ENCODE measurements at regions not wholly inside any gene's neighbourhood (a gene's known extent, or its start where the extent isn't known, plus 50 kb on each side); places are given as distances from the start of the nearest gene placed in this dataset.

DNA sequence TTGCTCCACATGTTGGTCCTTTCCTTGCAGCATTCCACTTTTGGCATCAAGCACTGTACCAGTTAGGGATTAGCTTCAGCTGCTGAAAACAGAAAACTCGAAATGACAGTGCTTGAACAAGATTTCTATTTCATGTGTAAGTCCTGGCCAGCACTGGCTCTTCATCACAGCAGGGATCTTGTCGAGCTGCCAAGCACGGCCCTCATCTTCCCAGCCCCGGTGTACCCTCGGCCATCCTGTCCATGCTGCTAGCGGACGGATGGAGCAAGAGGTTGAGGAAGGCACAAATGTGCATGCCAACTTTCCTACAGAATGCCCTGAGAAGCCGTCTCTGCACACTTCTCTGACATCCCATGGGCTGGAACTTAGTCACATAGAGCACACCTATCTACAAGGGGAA is 130.6 kb downstream of the TENT4A start:
- no peak for DNase-seq (ENCODE audit: low read depth)
- H3K4me3 ChIP-seq (ENCODE audit: low read length), result no peak overlapping the region
- TF ChIP-seq, protein P1, sequence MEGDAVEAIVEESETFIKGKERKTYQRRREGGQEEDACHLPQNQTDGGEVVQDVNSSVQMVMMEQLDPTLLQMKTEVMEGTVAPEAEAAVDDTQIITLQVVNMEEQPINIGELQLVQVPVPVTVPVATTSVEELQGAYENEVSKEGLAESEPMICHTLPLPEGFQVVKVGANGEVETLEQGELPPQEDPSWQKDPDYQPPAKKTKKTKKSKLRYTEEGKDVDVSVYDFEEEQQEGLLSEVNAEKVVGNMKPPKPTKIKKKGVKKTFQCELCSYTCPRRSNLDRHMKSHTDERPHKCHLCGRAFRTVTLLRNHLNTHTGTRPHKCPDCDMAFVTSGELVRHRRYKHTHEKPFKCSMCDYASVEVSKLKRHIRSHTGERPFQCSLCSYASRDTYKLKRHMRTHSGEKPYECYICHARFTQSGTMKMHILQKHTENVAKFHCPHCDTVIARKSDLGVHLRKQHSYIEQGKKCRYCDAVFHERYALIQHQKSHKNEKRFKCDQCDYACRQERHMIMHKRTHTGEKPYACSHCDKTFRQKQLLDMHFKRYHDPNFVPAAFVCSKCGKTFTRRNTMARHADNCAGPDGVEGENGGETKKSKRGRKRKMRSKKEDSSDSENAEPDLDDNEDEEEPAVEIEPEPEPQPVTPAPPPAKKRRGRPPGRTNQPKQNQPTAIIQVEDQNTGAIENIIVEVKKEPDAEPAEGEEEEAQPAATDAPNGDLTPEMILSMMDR (conservative IDR thresholded peaks at IDR 0.05; ENCODE audit: low read depth, low read length), result no peak

DNA sequence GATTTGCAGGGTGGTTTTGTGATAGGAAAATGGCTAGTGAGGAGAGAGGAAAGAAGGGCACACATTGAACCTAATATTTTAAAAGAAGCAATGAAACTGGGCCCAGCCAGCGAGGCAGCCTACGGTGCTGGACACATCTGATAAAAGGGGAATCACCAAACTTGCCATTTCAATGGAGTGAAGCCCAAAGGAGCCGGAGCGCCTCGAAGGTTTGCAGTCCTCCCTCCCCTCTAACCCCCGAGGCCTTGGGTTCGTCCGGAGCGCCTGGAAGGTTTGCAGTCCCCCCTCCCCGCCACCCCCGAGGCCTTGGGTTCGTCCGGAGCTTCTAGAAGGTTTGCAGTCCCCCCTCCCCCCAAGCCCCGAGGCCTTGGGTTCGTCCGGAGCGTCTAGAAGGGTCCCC is 132.6 kb downstream of the TENT4A start:
- no peak overlapping the region for H3K4me3 ChIP-seq (ENCODE audit: low read length)
- no peak for DNase-seq (ENCODE audit: low read depth)
- TF ChIP-seq, protein P1 (conservative IDR thresholded peaks at IDR 0.05; ENCODE audit: low read depth, low read length), result no peak

DNA sequence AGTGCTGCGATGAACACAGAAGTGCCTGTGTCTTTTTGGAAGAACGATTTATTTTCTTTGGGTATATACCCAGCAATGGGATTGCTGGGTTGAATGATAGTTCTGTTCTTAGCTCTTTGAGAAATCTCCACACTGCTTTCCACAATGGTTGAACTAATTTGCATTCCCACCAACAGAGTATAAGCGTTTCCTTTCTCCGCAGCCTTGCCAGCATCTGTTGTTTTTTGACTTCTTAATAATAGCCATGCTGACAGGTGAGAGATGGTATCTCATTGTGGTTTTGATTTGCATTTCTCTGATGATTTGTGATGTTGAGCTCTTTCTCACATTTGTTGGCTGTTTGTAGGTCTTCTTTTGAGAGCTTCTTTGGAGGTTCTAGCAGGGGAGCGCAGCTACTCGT is 134.6 kb downstream of the TENT4A start:
- TF ChIP-seq, protein P1 (conservative IDR thresholded peaks at IDR 0.05; ENCODE audit: low read depth, low read length), result no peak
- no peak overlapping the region for H3K4me3 ChIP-seq (ENCODE audit: low read length)
- DNase-seq (ENCODE audit: low read depth), result no peak

DNA sequence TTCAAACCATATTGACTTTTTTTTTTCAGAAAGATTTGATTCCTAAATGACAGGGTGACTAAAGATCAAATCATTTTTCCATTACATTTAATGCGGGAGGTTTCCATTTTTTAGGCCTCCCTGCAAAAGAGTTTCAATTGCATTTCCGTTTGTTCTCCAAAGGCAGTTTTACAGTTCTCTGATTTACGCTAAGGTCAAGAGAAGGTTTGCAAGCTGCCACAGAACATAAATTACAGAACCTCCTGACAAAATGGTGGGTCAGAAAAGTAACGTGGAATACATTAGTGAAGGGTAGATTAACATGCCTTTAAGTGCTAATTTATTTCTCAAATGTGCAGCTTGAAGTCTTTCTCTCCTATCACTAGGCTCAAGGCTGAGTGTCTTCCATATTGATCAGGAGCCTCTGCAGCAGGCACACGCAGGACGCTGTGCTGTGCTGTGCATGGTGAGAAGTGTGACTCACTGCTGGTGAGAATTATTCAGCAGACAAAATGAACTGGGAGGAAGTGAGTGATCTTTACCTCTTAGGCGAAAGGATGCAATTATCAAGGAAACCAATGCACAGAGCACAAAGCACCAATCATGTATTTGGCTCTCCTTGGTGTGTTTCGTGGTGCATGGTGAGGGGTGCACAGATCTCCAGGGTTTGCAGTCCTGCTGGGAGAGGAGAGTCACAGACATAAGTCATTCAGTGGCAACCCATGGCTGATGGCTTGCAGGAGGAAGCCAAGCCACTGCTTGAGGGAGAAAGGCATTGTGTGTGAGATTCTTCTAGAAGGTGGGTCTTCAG is 136.3 kb downstream of the TENT4A start:
- no peak overlapping the region for H3K4me3 ChIP-seq (ENCODE audit: low read length)
- TF ChIP-seq, protein P1 (conservative IDR thresholded peaks at IDR 0.05; ENCODE audit: low read depth, low read length), result no peak
- no peak for DNase-seq (ENCODE audit: low read depth)

DNA sequence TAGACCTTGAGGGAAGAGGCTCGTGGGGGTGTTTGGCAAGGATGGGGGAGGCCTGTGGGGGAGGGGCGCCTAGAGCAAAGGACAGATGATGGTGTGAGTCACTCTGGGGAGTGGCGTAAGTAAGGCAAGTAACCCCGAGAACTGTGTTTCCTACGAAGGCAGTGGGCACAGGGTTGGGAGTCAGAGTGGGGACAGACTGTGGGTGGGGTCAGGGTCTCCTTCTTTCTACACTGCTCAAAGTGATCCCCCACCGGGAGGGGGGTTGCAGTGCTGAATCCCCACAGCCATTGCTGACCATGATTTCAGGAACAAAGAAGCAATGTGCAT is 136.8 kb downstream of the TENT4A start:
- no peak for DNase-seq (ENCODE audit: low read depth)
- TF ChIP-seq, protein P1 (conservative IDR thresholded peaks at IDR 0.05; ENCODE audit: low read depth, low read length), result no peak
- no peak overlapping the region for H3K4me3 ChIP-seq (ENCODE audit: low read length)

DNA sequence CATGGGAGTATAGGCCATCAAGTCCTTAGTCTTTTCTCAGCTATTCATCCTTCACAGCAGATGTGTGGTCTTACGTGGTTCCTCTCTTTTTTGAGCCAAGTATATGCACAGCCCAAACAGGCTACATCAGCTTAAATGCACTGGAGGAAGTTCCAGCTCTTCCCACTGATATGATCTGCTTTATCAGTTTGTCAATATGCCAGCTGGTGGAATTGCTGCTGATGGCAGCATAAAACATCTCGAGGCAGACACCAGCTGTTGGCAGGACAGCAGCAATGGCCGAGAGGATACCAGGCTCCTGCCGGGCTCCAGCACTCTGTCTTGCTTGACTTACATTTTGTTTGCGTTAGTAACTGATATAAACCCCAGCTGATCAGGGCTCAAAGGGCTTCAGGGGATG is 143.4 kb downstream of the TENT4A start:
- H3K4me3 ChIP-seq (ENCODE audit: low read length), result no peak overlapping the region
- TF ChIP-seq, protein P1 (conservative IDR thresholded peaks at IDR 0.05; ENCODE audit: low read depth, low read length), result no peak
- no peak for DNase-seq (ENCODE audit: low read depth)

DNA sequence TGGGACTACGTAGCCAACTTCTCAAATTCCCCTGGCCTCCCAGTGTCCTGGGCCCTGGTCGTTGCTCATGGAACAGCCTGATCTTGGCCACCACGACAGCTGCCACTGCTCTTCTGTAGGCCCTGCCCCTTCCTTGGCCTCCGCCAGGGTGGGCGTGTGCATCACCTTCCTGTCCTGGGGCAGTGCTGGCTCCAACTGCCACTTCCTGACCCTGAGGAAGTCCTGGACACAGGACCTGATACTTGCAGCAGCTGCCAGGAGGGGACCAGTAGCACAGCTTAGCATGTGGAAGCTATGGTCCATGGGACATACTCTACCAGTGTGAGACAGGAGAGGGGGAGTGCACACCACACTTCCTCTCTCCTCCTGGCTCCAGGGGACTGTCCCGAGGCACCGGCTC is 145.2 kb downstream of the TENT4A start:
- no peak overlapping the region for H3K4me3 ChIP-seq (ENCODE audit: low read length)
- no peak for DNase-seq (ENCODE audit: low read depth)
- TF ChIP-seq, protein P1 (conservative IDR thresholded peaks at IDR 0.05; ENCODE audit: low read depth, low read length), result no peak
